Peyer's patch (tissue), 4 donors: ENCODE measurements at regions not wholly inside any gene's neighbourhood (a gene's known extent, or its start where the extent isn't known, plus 50 kb on each side); places are given as distances from the start of the nearest gene placed in this dataset.

ENCODE experiments used
- POLR2A ChIP-seq, 2 donors: fragments of 450-650 bp; IDR thresholded peaks; one replicate each; pipeline ENCODE4 v1.5.1; 2017; ENCODE audit warnings: antibody characterized with exemption in 2 of 2, mild to moderate bottlenecking in 2 of 2, moderate library complexity in 2 of 2
- TF ChIP-seq, protein P1 (sequence below), 6 experiments: fragments of 450-650 bp in 4 of 6; fragments of 200-600 bp in 2 of 6; sonication (generic) in 1 of 6; IDR thresholded peaks; one replicate each; pipeline ENCODE4 v1.5.1; 2017 to 2019; ENCODE audit warnings: antibody characterized with exemption in 6 of 6, mild to moderate bottlenecking in 3 of 6, moderate library complexity in 1 of 6

DNA sequence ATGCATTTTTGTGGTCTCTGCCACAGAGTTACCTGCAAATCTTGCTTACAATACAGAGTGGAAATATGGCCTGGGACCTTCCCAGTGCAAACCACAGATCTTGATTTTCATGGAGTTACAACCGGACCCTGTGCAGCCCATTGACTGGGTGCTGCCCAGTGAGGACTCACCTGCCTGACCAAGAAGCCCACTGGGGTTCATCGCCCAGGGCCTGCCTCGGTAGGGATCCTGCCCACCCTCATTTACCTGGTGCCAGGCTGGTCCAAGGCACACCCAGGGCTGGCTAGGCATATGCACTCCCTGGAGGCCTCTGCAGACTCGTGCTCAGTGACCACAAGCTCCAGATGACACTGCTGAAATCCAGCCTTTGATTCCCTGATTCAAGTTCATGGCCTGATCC lies 572.7 kb downstream of the NPHP4 start:
- TF ChIP-seq, protein P1, sequence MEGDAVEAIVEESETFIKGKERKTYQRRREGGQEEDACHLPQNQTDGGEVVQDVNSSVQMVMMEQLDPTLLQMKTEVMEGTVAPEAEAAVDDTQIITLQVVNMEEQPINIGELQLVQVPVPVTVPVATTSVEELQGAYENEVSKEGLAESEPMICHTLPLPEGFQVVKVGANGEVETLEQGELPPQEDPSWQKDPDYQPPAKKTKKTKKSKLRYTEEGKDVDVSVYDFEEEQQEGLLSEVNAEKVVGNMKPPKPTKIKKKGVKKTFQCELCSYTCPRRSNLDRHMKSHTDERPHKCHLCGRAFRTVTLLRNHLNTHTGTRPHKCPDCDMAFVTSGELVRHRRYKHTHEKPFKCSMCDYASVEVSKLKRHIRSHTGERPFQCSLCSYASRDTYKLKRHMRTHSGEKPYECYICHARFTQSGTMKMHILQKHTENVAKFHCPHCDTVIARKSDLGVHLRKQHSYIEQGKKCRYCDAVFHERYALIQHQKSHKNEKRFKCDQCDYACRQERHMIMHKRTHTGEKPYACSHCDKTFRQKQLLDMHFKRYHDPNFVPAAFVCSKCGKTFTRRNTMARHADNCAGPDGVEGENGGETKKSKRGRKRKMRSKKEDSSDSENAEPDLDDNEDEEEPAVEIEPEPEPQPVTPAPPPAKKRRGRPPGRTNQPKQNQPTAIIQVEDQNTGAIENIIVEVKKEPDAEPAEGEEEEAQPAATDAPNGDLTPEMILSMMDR (IDR thresholded peaks at IDR 0.05), result no peak
- TF ChIP-seq POLR2A (IDR thresholded peaks at IDR 0.05), result no peak
